Renal cortical epithelial cell (primary cell): ENCODE measurements at regions not wholly inside any gene's neighbourhood (a gene's known extent, or its start where the extent isn't known, plus 50 kb on each side); places are given as distances from the start of the nearest gene placed in this dataset.

Experiments used
- DNase-seq: peaks from one replicate; pipeline ENCODE4 v3.0.0-alpha.2; 2011; ENCODE audit warnings: low read depth

DNA sequence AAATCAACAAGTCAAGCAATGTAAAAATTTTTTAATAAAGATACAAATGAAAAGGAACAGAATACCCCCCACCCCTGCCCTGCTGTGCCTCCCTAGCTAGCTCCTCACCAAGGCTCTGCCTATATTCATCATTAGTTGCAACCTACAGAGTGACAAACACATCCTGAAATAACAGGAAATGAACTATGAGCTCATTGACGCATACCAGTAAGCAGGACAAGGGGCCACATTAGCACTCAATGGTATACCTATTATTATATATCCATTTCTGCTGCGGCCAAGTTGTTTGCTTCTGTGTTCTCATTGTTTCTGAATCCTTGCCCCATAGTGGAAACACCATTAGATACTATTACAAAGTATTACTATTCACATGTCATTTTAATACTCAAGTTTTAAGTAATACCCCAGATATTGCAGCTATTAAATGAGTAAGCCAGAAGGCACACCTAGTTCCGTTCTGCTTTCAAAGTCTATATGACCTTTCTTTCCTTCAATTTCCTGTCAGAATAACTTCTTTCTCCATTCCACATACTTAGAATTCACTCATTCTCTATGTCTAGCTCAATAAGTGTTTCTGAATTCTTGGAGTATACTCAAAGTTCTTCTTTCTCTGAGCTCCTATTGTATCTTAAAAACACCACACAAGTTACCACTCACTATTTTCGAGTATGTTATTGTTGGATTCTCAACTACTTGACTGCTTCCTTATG, 1214.9 kb downstream of the PLA2G4A start:
- no peak for DNase-seq

- DNase-seq: no peak
These were observed 1221.5 kb downstream of the PLA2G4A start for GRCh38 chr1:188050250-188050649.

- no peak for DNase-seq
These were observed 1227.3 kb downstream of the PLA2G4A start for GRCh38 chr1:188056011-188056410.

GRCh38 chr1:188058801-188059200, 1230.1 kb downstream of the PLA2G4A start:
- DNase-seq: no peak

DNA sequence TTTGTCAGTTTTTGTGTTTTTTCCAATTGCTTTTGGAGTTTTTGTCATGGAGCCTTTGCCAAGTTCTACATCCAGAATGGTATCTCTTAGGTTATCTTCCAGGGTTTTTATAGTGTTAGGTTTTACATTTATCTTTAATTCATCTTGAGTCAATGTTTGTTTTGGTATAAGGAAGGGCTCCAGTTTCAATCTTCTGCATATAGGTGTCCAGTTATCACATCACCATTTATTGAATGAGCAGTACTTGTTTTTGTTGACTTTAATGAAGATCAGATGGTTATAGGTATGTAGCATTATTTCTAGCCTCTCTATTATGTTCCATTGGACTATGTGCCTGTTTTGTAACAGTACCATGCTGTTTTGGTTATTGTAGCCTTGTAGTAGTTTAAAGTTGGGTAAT, 1233.1 kb downstream of the PLA2G4A start:
- DNase-seq: no peak

GRCh38 chr1:188062456-188062855, 1233.7 kb downstream of the PLA2G4A start:
- no peak for DNase-seq

DNA sequence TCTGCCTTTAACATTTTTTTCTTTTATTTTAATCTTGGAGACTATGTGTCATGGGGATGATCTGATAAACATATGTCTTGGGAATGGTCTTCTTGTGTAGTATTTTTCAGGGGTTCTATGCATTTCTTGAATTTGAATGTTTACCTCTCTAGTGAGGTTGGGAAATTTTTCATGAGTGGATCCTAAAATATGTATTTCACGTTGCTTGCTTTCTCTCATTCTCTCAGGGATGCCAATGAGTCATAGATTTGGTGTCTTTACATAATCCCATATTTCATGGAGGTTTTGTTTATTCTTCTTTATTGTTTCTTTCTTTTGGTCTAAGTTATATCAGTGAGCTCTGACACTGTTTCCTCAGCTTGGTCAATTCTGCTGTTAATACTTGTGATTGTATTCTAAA, 1237.2 kb downstream of the PLA2G4A start:
- DNase-seq: no peak

- DNase-seq: no peak
These were observed 1242.1 kb downstream of the PLA2G4A start for GRCh38 chr1:188070848-188071247.

DNA sequence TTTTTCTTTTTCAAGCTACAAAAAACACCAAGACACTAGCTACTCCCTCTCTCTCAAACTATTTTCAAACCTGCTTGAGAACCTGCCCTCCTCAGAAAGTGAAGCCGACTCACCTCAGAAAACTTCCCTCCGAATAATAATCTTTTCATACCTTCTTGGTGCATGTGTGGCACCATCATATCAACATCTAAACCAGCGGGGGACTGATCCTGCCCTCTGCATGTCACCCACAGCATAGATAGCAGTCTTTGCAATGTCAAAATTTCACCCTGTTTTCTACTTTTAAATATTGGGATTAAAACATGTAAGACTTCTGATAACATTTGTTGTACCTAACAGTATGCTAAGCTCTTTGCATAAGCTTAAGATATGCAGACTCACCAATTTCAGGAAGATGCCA, 1260.3 kb downstream of the PLA2G4A start:
- no peak for DNase-seq

- DNase-seq: peak; percentile 48
These were observed 1260.7 kb downstream of the PLA2G4A start for GRCh38 chr1:188089461-188089860.

DNA sequence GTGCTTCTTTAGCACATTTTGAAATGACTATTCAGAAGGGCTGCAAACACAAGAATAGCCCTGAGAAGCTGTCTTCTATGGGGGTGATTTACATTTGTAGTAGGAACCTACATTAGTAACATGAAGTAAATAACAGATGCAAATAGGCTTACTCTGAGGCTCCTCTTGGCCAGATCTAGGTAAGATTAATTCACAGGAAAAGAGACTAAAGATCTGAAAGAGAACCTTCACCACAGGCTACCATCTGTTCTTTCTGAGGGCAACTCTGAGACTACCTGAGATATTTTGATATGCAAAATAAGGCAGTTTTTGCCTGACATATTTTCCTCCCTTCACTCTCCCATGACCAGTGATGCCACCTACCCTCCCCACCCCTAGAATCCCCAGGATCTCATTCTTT, 1267.8 kb downstream of the PLA2G4A start:
- no peak for DNase-seq

GRCh38 chr1:188117436-188117835, 1288.7 kb downstream of the PLA2G4A start:
- DNase-seq: no peak

DNA sequence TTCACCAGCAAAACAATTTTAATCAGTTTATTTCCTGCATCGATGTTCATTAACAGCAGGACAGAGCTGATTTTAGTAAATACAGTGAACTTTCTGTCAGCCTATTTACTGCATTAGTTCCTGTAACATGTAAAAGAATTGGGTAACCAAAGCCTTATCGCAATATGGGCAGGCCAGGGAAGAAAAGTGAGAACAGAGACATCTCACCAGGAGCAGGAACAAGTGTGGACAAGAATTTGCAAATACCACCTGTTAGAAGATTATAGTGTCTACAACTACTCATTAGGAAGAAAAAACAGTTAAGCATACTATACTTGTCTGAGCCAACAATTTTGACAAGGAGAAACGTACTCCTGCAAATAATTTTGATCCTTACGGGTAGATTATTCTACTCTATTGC, 1293.9 kb downstream of the PLA2G4A start:
- no peak for DNase-seq

GRCh38 chr1:188127507-188127906, 1298.8 kb downstream of the PLA2G4A start:
- no peak for DNase-seq

DNA sequence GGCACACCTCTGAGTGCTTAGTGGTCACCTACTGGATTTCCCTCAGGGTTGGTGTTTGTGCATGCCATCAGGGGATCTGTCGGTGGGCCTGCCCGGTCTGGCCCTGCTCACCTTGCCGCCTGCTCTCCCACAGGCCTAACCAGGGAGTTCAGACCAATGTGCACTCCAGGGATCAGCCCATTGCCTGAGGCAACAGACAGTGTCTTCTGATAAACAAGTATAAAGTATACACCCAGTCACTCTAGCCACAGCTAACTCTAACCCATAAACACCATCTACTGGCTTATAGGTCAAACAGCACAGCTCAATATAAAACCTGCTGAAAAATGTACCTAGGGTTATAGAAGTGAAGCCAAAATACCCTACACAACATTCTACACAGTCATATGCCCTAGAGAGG, 1300.0 kb downstream of the PLA2G4A start:
- peak; percentile 4 for DNase-seq

DNA sequence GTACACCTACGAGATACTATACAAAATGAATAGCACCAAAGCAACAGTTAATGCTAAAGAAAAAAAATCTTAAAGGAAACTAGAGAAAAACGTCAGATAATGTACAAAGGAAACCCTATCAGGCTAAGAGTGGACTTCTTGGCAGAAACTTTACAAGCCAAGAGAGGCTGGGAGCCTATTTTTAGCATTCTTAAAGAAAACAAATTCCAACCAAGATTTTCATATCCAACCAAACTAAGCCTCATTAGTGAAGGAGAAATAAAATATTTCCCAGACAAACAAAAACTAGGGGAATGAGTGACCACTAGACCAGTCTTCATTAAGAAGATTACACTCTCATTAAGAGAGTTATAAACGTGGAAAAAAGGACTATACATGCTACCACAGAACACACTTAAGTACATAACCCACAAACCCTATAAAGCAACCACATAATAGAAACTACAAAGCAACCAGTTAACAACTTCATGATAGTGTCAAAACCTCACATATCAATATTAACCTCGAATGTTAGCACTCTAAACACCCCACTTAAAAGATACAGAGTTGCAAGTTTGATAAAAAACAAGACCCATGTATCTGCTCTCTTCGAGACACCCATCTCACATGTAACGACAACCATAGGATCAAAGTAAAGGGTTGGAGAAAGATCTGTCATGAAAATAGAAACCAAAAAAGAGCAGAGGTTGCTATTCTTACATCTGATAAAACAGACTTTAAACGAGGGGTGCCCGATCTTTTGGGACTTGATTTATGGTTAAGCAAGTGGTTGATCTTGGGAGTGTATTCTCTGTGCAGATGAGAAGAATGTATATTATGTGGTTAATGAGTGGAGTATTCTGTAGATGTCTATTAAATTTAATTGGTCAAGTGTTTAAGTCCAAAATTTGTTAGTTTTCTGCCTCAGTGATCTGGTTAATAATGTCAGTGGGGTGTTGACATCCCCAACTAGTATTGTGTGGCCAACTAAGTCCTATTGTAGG, 1301.4 kb downstream of the PLA2G4A start:
- no peak for DNase-seq

- no peak for DNase-seq
These were observed 1308.5 kb downstream of the PLA2G4A start for GRCh38 chr1:188137221-188137620.

DNA sequence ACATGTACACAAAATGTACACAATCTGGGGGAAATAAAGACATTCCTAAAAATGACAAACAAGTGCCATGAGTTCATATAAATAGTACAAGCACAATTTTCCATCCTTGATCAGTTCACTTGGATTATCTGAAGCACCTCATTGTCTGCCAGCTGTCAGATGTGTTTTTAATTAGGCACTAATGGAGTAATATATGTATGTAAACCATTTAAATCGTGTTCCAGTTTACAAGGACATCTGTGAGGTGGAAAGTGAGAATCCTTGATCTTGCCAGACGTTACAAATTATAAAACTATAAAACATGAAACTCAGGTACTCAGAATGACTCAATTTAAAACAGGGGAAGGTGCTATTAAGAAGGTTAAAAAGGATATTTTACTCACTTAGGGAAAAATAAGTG, 1312.2 kb downstream of the PLA2G4A start:
- DNase-seq: no peak

- DNase-seq: no peak
These were observed 1325.4 kb downstream of the PLA2G4A start for GRCh38 chr1:188154196-188154595.

GRCh38 chr1:188154761-188155160, 1326.0 kb downstream of the PLA2G4A start:
- DNase-seq: no peak

DNA sequence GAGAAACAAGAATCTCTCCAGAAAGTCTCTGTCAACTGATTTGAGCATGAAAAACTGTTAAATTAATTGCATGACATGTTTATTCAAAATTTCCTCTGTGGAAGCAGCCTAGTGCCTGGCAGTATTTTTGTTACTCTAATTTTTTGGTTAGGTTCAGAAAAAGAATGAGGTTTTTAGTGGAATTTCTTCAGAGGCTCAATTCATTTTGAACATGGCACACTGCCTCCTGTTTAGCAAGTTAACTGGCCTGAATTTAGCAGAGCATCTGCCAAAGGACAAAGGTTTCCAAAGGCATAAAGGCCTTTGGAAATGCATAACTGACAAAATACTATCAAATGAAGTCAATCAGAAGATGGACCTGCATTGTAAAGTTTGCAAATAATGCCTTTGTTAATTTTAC, 1326.5 kb downstream of the PLA2G4A start:
- DNase-seq: no peak

- no peak for DNase-seq
These were observed 1335.7 kb downstream of the PLA2G4A start for GRCh38 chr1:188164459-188164858.

GRCh38 chr1:188166654-188167053, 1337.9 kb downstream of the PLA2G4A start:
- no peak for DNase-seq
